HepG2 (cell line): ENCODE measurements at regions not wholly inside any gene's neighbourhood (a gene's known extent, or its start where the extent isn't known, plus 50 kb on each side); places are given as distances from the start of the nearest gene placed in this dataset.
A peak's percentile ranks its signal among the peaks of the same experiment; 100 is the strongest.

Source experiments
- ATAC-seq: fragments of 200-7000 bp; cut with Tn5 transposase; 3 replicates; pipeline ENCODE4 v1.9.1; 2020; ENCODE audit warnings: mild to moderate bottlenecking, moderate library complexity
- BruUV-seq: library from RNA; stranded (reverse); fragments of 400-500 nt; replicated peaks from 2 replicates; lab custom pipeline; 2021; lab: Mats Ljungman, UMichigan
- CTCF ChIA-PET: fragments of 300-600 bp; formaldehyde crosslinking; extraction: SDS; loops from one replicate; lab custom pipeline; 2021; ENCODE audit warnings: low total read pairs, inconsistent platforms, low intra/inter-chr PET ratio; lab: Yijun Ruan, JAX
- POLR2A ChIA-PET: fragments of 350-600 bp; sonication (Branson Sonifier 250); formaldehyde crosslinking; loops from one replicate; lab custom pipeline; 2020; ENCODE audit warnings: antibody characterized with exemption, inconsistent platforms; lab: Yijun Ruan, JAX
- DNase-seq: peaks from one replicate; pipeline ENCODE4 v3.0.0-alpha.2; 2015; ENCODE audit warnings: low spot score
- FAIRE-seq: peaks from 3 replicates; lab custom pipeline; 2011; peaks lifted over from hg19 to GRCh38; lab: Jason Lieb, UNC
- H2AFZ ChIP-seq: one replicate; pipeline ENCODE4 v1.6.1; 2011; ENCODE audit warnings: low read length, inconsistent platforms
- H3K27ac ChIP-seq: fragments of 300-600 bp; 3 replicates; pipeline ENCODE4 v1.8.0; 2011; ENCODE audit warnings: mixed run types, mild to moderate bottlenecking, mixed read lengths, low read length, inconsistent platforms; ENCODE audit not compliant: insufficient read depth; ENCODE audit errors: extremely low read length
- H3K27me3 ChIP-seq, 2 experiments: fragments of 200-600 bp in 1 of 2; 2 replicates in 1 of 2; 3 replicates in 1 of 2; pipeline versions ENCODE4 v1.6.0 to v1.8.0; 2011; ENCODE audit warnings: low read length in 2 of 2, mild to moderate bottlenecking in 2 of 2, moderate library complexity in 2 of 2, inconsistent platforms in 1 of 2; ENCODE audit not compliant: insufficient read depth in 2 of 2, control insufficient read depth in 1 of 2
- H3K36me3 ChIP-seq, 2 experiments: fragments of 200-600 bp in 1 of 2; replicated peaks in 1 of 2; 2 replicates in 1 of 2; 3 replicates in 1 of 2; pipeline versions ENCODE4 v1.5.1 to v1.8.0; 2011; ENCODE audit warnings: low read length in 2 of 2, inconsistent platforms in 1 of 2; ENCODE audit not compliant: insufficient read depth in 2 of 2, control insufficient read depth in 1 of 2
- H3K4me1 ChIP-seq: 2 replicates; pipeline ENCODE4 v1.5.1; 2012; ENCODE audit warnings: low read length, inconsistent platforms; ENCODE audit not compliant: insufficient read depth
- H3K4me2 ChIP-seq: 2 replicates; pipeline ENCODE4 v1.6.0; 2011; ENCODE audit warnings: low read depth, low read length, inconsistent platforms
- H3K4me3 ChIP-seq, 3 experiments: fragments of 200-600 bp in 1 of 3; sonication (generic), shearing (Covaris generic) in 1 of 3; replicated peaks in 1 of 3; 2 replicates each; pipeline ENCODE4 v1.5.1; 2011 to 2016; ENCODE audit warnings: low read length in 3 of 3, inconsistent platforms in 2 of 3, low read depth in 2 of 3, mild to moderate bottlenecking in 2 of 3, control low read depth in 1 of 3, mixed read lengths in 1 of 3; ENCODE audit not compliant: insufficient read depth in 1 of 3
- H3K79me2 ChIP-seq: one replicate; pipeline ENCODE4 v1.6.1; 2011; ENCODE audit warnings: low read length, inconsistent platforms; ENCODE audit not compliant: insufficient read depth
- H3K9ac ChIP-seq: 2 replicates; pipeline ENCODE4 v1.6.0; 2011; ENCODE audit warnings: mild to moderate bottlenecking, low read depth, low read length, inconsistent platforms; ENCODE audit not compliant: insufficient read depth
- H3K9me3 ChIP-seq: 2 replicates; pipeline ENCODE4 v1.5.1; 2012; ENCODE audit warnings: mild to moderate bottlenecking, low read length
- H4K20me1 ChIP-seq: 2 replicates; pipeline ENCODE4 v1.6.0; 2011; ENCODE audit warnings: inconsistent platforms, mild to moderate bottlenecking, low read length, moderate library complexity; ENCODE audit not compliant: insufficient read depth
- CBX2 ChIP-seq, 2 experiments: fragments of 200-600 bp in 1 of 2; sonication (generic); formaldehyde crosslinking in 1 of 2; IDR thresholded peaks; 2 replicates each; pipeline versions ENCODE4 v1.7.0 to v1.8.1; 2018 to 2022; ENCODE audit warnings: low read depth in 2 of 2, low read length in 1 of 2, mild to moderate bottlenecking in 1 of 2, missing genetic modification reagents in 1 of 2
- MAFF ChIP-seq: IDR thresholded peaks from 2 replicates; pipeline ENCODE4 v1.6.1; 2011; ENCODE audit warnings: low read depth, low read length, improper control_type of control experiment
- MAFK ChIP-seq, 2 experiments: IDR thresholded peaks in 1 of 2; conservative IDR thresholded peaks in 1 of 2; 2 replicates each; pipeline ENCODE4 v1.6.1; 2011; ENCODE audit warnings: improper control_type of control experiment in 2 of 2, low read length in 2 of 2
- PRDM10 ChIP-seq: sonication (generic); formaldehyde crosslinking; IDR thresholded peaks from 2 replicates; pipeline ENCODE4 v1.4.0; 2020; ENCODE audit warnings: low read depth, missing genetic modification reagents
- SMAD3 ChIP-seq: sonication (generic); formaldehyde crosslinking; IDR thresholded peaks from 2 replicates; pipeline ENCODE4 v1.4.0; 2020; ENCODE audit warnings: missing genetic modification reagents
- STAG1 ChIP-seq: sonication (generic); formaldehyde crosslinking; IDR thresholded peaks from 2 replicates; pipeline ENCODE4 v1.4.0; 2020; ENCODE audit warnings: missing genetic modification reagents
- ZFX ChIP-seq: sonication (generic); formaldehyde crosslinking; IDR thresholded peaks from 2 replicates; pipeline ENCODE4 v1.4.0; 2020; ENCODE audit warnings: mild to moderate bottlenecking, low read depth, missing genetic modification reagents, moderate library complexity
- WGBS: methylation state at CpG from one replicate; pipeline ENCODE4 v1.1.6; 2017; ENCODE audit warnings: low lambda C conversion rate; 5-methylcytosine and 5-hydroxymethylcytosine counted together
- in situ Hi-C: cut with HindIII; loops from 2 replicates; pipeline ENCODE4 v1.10.0; 2017; ENCODE audit warnings: low pct_unique_long_range_greater_than_20kb; ENCODE audit not compliant: extremely low pct_ligation_motif_present
- intact Hi-C: fragments of 100-400 bp; cut with micrococcal nuclease; formaldehyde crosslinking; loops from one replicate; pipeline ENCODE4 v1.10.0; 2022; ENCODE audit not compliant: unreplicated experiment

- Histone ChIP-seq H3K27ac (no peak overlapping the region), H3K9me3 (no peaks in the 10 kb centered on the region), H3K4me3 (no peak overlapping the region), H3K36me3 (no peaks in the 10 kb centered on the region)
- no peak for ATAC-seq
- TF ChIP-seq CBX2 (IDR thresholded peaks at IDR 0.05; ENCODE audit: low read depth, low read length) (no peak), CBX2 (CRISPR knock-in tag; IDR thresholded peaks at IDR 0.05; ENCODE audit: low read depth) (no peak), STAG1 (CRISPR knock-in tag) (peak; percentile 9; the same call in 1 of the 2 replicates), SMAD3 (no peak), ZFX (CRISPR knock-in tag) (no peak)
- TF ChIP-seq, all 625 proteins: peak for 1
- FAIRE-seq (no peak), DNase-seq (no peak)
- no peaks in the 10 kb centered on the region for H4K20me1 ChIP-seq
- BruUV-seq, result no TSS peak
- H3K79me2 ChIP-seq, result no peaks in the 10 kb centered on the region
- H3K27me3 ChIP-seq, result no peaks in the 10 kb centered on the region
- ChIA-PET POLR2A (no interaction called here), CTCF (interaction anchor here (3.0 kb wide), 1 partner anchor 242 kb away, joined by 13 read pairs; no protein-coding TSS in a partner anchor)
- H2AFZ ChIP-seq, result no peak overlapping the region
- in situ Hi-C loops (no loop called here), intact Hi-C loops (loop anchor here (1.0 kb wide), 2 partner anchors 175 to 242 kb away; no protein-coding TSS in a partner anchor)
- no peak overlapping the region for H3K4me2 ChIP-seq
- H3K9ac ChIP-seq, result no peak overlapping the region
- H3K4me1 ChIP-seq, result no peaks in the 10 kb centered on the region
Measured at GRCh38 chr2:35168351-35168750, 1187.2 kb upstream of the CRIM1 start.

- Histone ChIP-seq H3K27me3 (no peaks in the 10 kb centered on the region), H2AFZ (no peak overlapping the region), H3K4me1 (no peaks in the 10 kb centered on the region), H3K9me3 (no peaks in the 10 kb centered on the region), H3K79me2 (no peaks in the 10 kb centered on the region), H3K4me3 (no peak overlapping the region), H3K36me3 (no peaks in the 10 kb centered on the region)
- in situ Hi-C loops (no loop called here), intact Hi-C loops (no loop called here)
- FAIRE-seq (no peak), ATAC-seq (no peak)
- POLR2A ChIA-PET, result no interaction called here
- no TSS peak for BruUV-seq
- WGBS, result 19% methylated on average over 2 of the region's 2 CpGs
- no peak for TF ChIP-seq PRDM10 (CRISPR knock-in tag)
- TF ChIP-seq MAFF, result peak; percentile 94
- peak; percentile 93 to 95 for TF ChIP-seq MAFK (conservative IDR thresholded peaks at IDR 0.05 in 1 of 2, IDR thresholded peaks at IDR 0.05 in 1 of 2; ENCODE audit: low read length in 2 of 2)
- TF ChIP-seq, all 625 proteins: peak for 2
- CTCF ChIA-PET, result no interaction called here
- H3K27ac ChIP-seq, result no peak overlapping the region
- H3K9ac ChIP-seq, result no peak overlapping the region
- H4K20me1 ChIP-seq, result no peaks in the 10 kb centered on the region
- DNase-seq, result no peak
- H3K4me2 ChIP-seq, result no peak overlapping the region
Measured at GRCh38 chr2:35163948-35164347, 1191.6 kb upstream of the CRIM1 start.
